ENCODE measurements at regions not wholly inside any gene's neighbourhood (a gene's known extent, or its start where the extent isn't known, plus 50 kb on each side); places are given as distances from the start of the nearest gene placed in this dataset.

- no peak for TF ChIP-seq CTCF (IDR thresholded peaks at IDR 0.05; ENCODE audit: insufficient read depth, low read length, severe bottlenecking)
- no peak for DNase-seq (ENCODE audit: low read depth)
- FAIRE-seq, result no peak
- H3K27me3 ChIP-seq (ENCODE audit: control insufficient read depth, insufficient read depth, low read length), result no peaks in the 10 kb centered on the region
- no peak overlapping the region for H3K4me3 ChIP-seq (ENCODE audit: low read depth, low read length)
- H3K36me3 ChIP-seq (ENCODE audit: control insufficient read depth, insufficient read depth, low read length), result no peaks in the 10 kb centered on the region
Observed at GRCh38 chr11:112357488-112357887, 96.8 kb upstream of the PLET1 start.

GRCh38 chr11:112361396-112361795 lies 100.7 kb upstream of the PLET1 start:
- H3K4me3 ChIP-seq (ENCODE audit: low read depth, low read length), result no peak overlapping the region
- no peaks in the 10 kb centered on the region for H3K27me3 ChIP-seq (ENCODE audit: control insufficient read depth, insufficient read depth, low read length)
- DNase-seq (ENCODE audit: low read depth) (no peak), FAIRE-seq (no peak)
- no peaks in the 10 kb centered on the region for H3K36me3 ChIP-seq (ENCODE audit: control insufficient read depth, insufficient read depth, low read length)
- no peak for TF ChIP-seq CTCF (IDR thresholded peaks at IDR 0.05; ENCODE audit: insufficient read depth, low read length, severe bottlenecking)

- FAIRE-seq (peak; percentile 89), DNase-seq (ENCODE audit: low read depth) (no peak)
- Histone ChIP-seq H3K36me3 (ENCODE audit: control insufficient read depth, insufficient read depth, low read length) (no peaks in the 10 kb centered on the region), H3K27me3 (ENCODE audit: control insufficient read depth, insufficient read depth, low read length) (no peaks in the 10 kb centered on the region), H3K4me3 (ENCODE audit: low read depth, low read length) (no peak overlapping the region)
- no peak for TF ChIP-seq CTCF (IDR thresholded peaks at IDR 0.05; ENCODE audit: insufficient read depth, low read length, severe bottlenecking)
Observed at GRCh38 chr11:112363527-112363926, 102.9 kb upstream of the PLET1 start.

- DNase-seq (ENCODE audit: low read depth), result peak; percentile 79
- TF ChIP-seq CTCF (IDR thresholded peaks at IDR 0.05; ENCODE audit: insufficient read depth, low read length, severe bottlenecking), result no peak
- FAIRE-seq, result peak; percentile 66
- Histone ChIP-seq H3K27me3 (ENCODE audit: control insufficient read depth, insufficient read depth, low read length) (no peaks in the 10 kb centered on the region), H3K4me3 (ENCODE audit: low read depth, low read length) (no peak overlapping the region), H3K36me3 (ENCODE audit: control insufficient read depth, insufficient read depth, low read length) (no peaks in the 10 kb centered on the region)
Observed at GRCh38 chr11:112364962-112365481, 104.4 kb upstream of the PLET1 start.

- Histone ChIP-seq H3K4me3 (ENCODE audit: low read depth, low read length) (no peak overlapping the region), H3K36me3 (ENCODE audit: control insufficient read depth, insufficient read depth, low read length) (no peaks in the 10 kb centered on the region), H3K27me3 (ENCODE audit: control insufficient read depth, insufficient read depth, low read length) (no peaks in the 10 kb centered on the region)
- no peak for DNase-seq (ENCODE audit: low read depth)
- TF ChIP-seq CTCF (IDR thresholded peaks at IDR 0.05; ENCODE audit: insufficient read depth, low read length, severe bottlenecking), result no peak
- FAIRE-seq, result no peak
Observed at GRCh38 chr11:112366012-112366411, 105.4 kb upstream of the PLET1 start.

- no peak for DNase-seq (ENCODE audit: low read depth)
- H3K36me3 ChIP-seq (ENCODE audit: control insufficient read depth, insufficient read depth, low read length), result no peaks in the 10 kb centered on the region
Observed at GRCh38 chr11:112366777-112367176, 106.1 kb upstream of the PLET1 start.

More at GRCh38 chr11:112366777-112367176, 106.1 kb upstream of the PLET1 start:
- no peak for TF ChIP-seq CTCF (IDR thresholded peaks at IDR 0.05; ENCODE audit: insufficient read depth, low read length, severe bottlenecking)
- FAIRE-seq, result peak; percentile 93
- Histone ChIP-seq H3K4me3 (ENCODE audit: low read depth, low read length) (no peak overlapping the region), H3K27me3 (ENCODE audit: control insufficient read depth, insufficient read depth, low read length) (no peaks in the 10 kb centered on the region)

All from bronchial epithelial cell (primary cell).